Upper lobe of left lung (tissue), 6 donors: ENCODE measurements at regions not wholly inside any gene's neighbourhood (a gene's known extent, or its start where the extent isn't known, plus 50 kb on each side); places are given as distances from the start of the nearest gene placed in this dataset.
"Not testable (repeated sequence)": the region's sequence is repeated elsewhere in the genome, so short reads cannot be mapped to it uniquely, and the experiment has no call there.

Experiments
- ATAC-seq, 2 donors: fragments of 200-7000 bp; cut with Tn5 transposase; one replicate each; pipeline ENCODE4 v1.9.1; 2022; ENCODE audit warnings: mild to moderate bottlenecking in 2 of 2, moderate library complexity in 2 of 2; ENCODE audit not compliant: low FRiP score in 2 of 2
- DNase-seq, 2 donors: peaks; one replicate each; pipeline ENCODE4 v3.0.0-alpha.2; 2019 to 2020
- H3K27ac ChIP-seq, 4 donors: fragments of 200-600 bp; sonication (generic); one replicate each; pipeline ENCODE4 v1.5.1; 2016 to 2019
- H3K27me3 ChIP-seq, 4 donors: fragments of 200-600 bp; sonication (generic); one replicate each; pipeline ENCODE4 v1.5.1; 2017 to 2019
- H3K36me3 ChIP-seq, 4 donors: fragments of 200-600 bp; sonication (generic); one replicate each; pipeline ENCODE4 v1.5.1; 2016 to 2019
- H3K4me1 ChIP-seq, 4 donors: fragments of 200-600 bp; sonication (generic); one replicate each; pipeline ENCODE4 v1.5.1; 2018 to 2019
- H3K4me3 ChIP-seq, 4 donors: fragments of 200-600 bp; sonication (generic); one replicate each; pipeline ENCODE4 v1.5.1; 2017 to 2019; ENCODE audit warnings: mild to moderate bottlenecking in 2 of 4, moderate library complexity in 1 of 4
- H3K9me3 ChIP-seq, 4 donors: fragments of 200-600 bp; sonication (generic); one replicate each; pipeline ENCODE4 v1.5.1; 2018 to 2019
- CTCF ChIP-seq, 6 experiments: fragments of 450-650 bp in 4 of 6; fragments of 200-600 bp in 2 of 6; sonication (generic) in 2 of 6; IDR thresholded peaks; one replicate each; pipeline ENCODE4 v1.5.1; 2016 to 2019; ENCODE audit warnings: antibody characterized with exemption in 6 of 6
- EP300 ChIP-seq, 4 donors: sonication (generic); formaldehyde crosslinking; IDR thresholded peaks; one replicate each; pipeline ENCODE4 v1.5.1; 2017; ENCODE audit warnings: antibody characterized with exemption in 4 of 4, control low read depth in 2 of 4
- POLR2A ChIP-seq, 4 donors: fragments of 450-650 bp; IDR thresholded peaks; one replicate each; pipeline ENCODE4 v1.5.1; 2016 to 2017; ENCODE audit warnings: antibody characterized with exemption in 4 of 4, mild to moderate bottlenecking in 2 of 4
- POLR2AphosphoS5 ChIP-seq, 2 donors: sonication (generic); formaldehyde crosslinking; IDR thresholded peaks; one replicate each; pipeline ENCODE4 v1.5.1; 2017; ENCODE audit warnings: antibody characterized with exemption in 2 of 2
- WGBS, 2 donors: methylation state at CpG; one replicate each; pipeline ENCODE4 v1.1.5; 2017 to 2018; 5-methylcytosine and 5-hydroxymethylcytosine counted together
- donor health status: DM: no; HTN: no; CAD: no; lungs with moderate emphysema.
- donor health status: DM: no; HTN: yes; CAD: no; lungs with severe emphysema.

- Histone ChIP-seq H3K9me3 (no peaks in the 10 kb centered on the region), H3K27ac (no peak overlapping the region), H3K36me3 (no peaks in the 10 kb centered on the region), H3K27me3 (no peaks in the 10 kb centered on the region), H3K4me1 (peaks cover 0 to 6% (median 3%) of the 10 kb centered on the region in 4 donors), H3K4me3 (no peak overlapping the region)
- ATAC-seq (no peak), DNase-seq (no peak)
- 84 to 86% methylated on average over 3 of the region's 3 CpGs for WGBS, 2 donors
- TF ChIP-seq EP300 (IDR thresholded peaks at IDR 0.05), result no peak
- TF ChIP-seq CTCF (IDR thresholded peaks at IDR 0.05), result no peak
- TF ChIP-seq POLR2A (IDR thresholded peaks at IDR 0.05), result no peak
- TF ChIP-seq POLR2AphosphoS5 (IDR thresholded peaks at IDR 0.05), result no peak
Measured at GRCh38 chr11:13134066-13134465, 125.0 kb downstream of the RASSF10 start.

- Histone ChIP-seq H3K9me3 (no peaks in the 10 kb centered on the region), H3K27ac (no peak overlapping the region), H3K4me1 (peaks cover 1 to 10% (median 4%) of the 10 kb centered on the region in 4 donors), H3K4me3 (no peak overlapping the region), H3K27me3 (no peaks in the 10 kb centered on the region), H3K36me3 (no peaks in the 10 kb centered on the region)
- TF ChIP-seq POLR2AphosphoS5 (IDR thresholded peaks at IDR 0.05), result no peak
- no peak for TF ChIP-seq CTCF (IDR thresholded peaks at IDR 0.05)
- TF ChIP-seq POLR2A (IDR thresholded peaks at IDR 0.05), result no peak
- no peak for TF ChIP-seq EP300 (IDR thresholded peaks at IDR 0.05)
- DNase-seq (no peak), ATAC-seq (no peak)
- WGBS, 2 donors, result 72 to 74% methylated on average over 2 of the region's 2 CpGs
Measured at GRCh38 chr11:13134886-13135285, 125.8 kb downstream of the RASSF10 start.

GRCh38 chr11:13135385-13136271 is 126.5 kb downstream of the RASSF10 start:
- H3K27me3 ChIP-seq, result no peaks in the 10 kb centered on the region
- no peaks in the 10 kb centered on the region for H3K9me3 ChIP-seq
- ATAC-seq, result no peak
- peaks cover 5 to 13% (median 5%) of the 10 kb centered on the region in 4 donors for H3K4me1 ChIP-seq
- TF ChIP-seq POLR2AphosphoS5 (IDR thresholded peaks at IDR 0.05) (no peak), POLR2A (IDR thresholded peaks at IDR 0.05) (no peak), CTCF (IDR thresholded peaks at IDR 0.05) (no peak), EP300 (IDR thresholded peaks at IDR 0.05) (no peak)
- 42 to 52% methylated on average over 3 of the region's 3 CpGs for WGBS, 2 donors
- no peak overlapping the region for H3K27ac ChIP-seq
- H3K36me3 ChIP-seq, result no peaks in the 10 kb centered on the region
- no peak overlapping the region for H3K4me3 ChIP-seq
- no peak for DNase-seq

- no peak for DNase-seq
- Histone ChIP-seq H3K4me1 (peaks cover 5 to 18% (median 8%) of the 10 kb centered on the region in 4 donors), H3K36me3 (no peaks in the 10 kb centered on the region), H3K27ac (no peak overlapping the region), H3K9me3 (no peaks in the 10 kb centered on the region), H3K27me3 (no peaks in the 10 kb centered on the region), H3K4me3 (no peak overlapping the region)
- WGBS, 2 donors, result 50 to 94% methylated on average over 2 of the region's 2 CpGs
- TF ChIP-seq CTCF (IDR thresholded peaks at IDR 0.05), result no peak
- TF ChIP-seq POLR2A (IDR thresholded peaks at IDR 0.05), result no peak
- TF ChIP-seq POLR2AphosphoS5 (IDR thresholded peaks at IDR 0.05), result no peak
- TF ChIP-seq EP300 (IDR thresholded peaks at IDR 0.05), result no peak
- ATAC-seq, result no peak
Measured at GRCh38 chr11:13136272-13136596, 127.1 kb downstream of the RASSF10 start.

- H3K27ac ChIP-seq, result no peak overlapping the region
- TF ChIP-seq POLR2AphosphoS5 (IDR thresholded peaks at IDR 0.05) (no peak), POLR2A (IDR thresholded peaks at IDR 0.05) (no peak), EP300 (IDR thresholded peaks at IDR 0.05) (no peak)
- DNase-seq, result no peak
- H3K27me3 ChIP-seq, result no peaks in the 10 kb centered on the region
- no peaks in the 10 kb centered on the region for H3K9me3 ChIP-seq
- no peaks in the 10 kb centered on the region for H3K36me3 ChIP-seq
- no peak overlapping the region for H3K4me3 ChIP-seq
- H3K4me1 ChIP-seq, result peaks cover 5 to 18% (median 8%) of the 10 kb centered on the region in 4 donors
- ATAC-seq, result no peak
- 77 to 84% methylated on average over 1 of the region's 1 CpG for whole genome bisulfite sequencing, 2 donors
Measured at GRCh38 chr11:13137844-13138301, 128.8 kb downstream of the RASSF10 start.

- H3K4me1 ChIP-seq, result peaks cover 5 to 18% (median 11%) of the 10 kb centered on the region in 4 donors
- 96% methylated on average over 1 of the region's 1 CpG for WGBS, 2 donors
- not testable (repeated sequence) for H3K27ac ChIP-seq, H3K36me3 ChIP-seq, H3K27me3 ChIP-seq, ATAC-seq, H3K4me3 ChIP-seq, DNase-seq, H3K9me3 ChIP-seq
Measured at GRCh38 chr11:13139085-13139484, 130.0 kb downstream of the RASSF10 start.
